ENCODE measurements at regions not wholly inside any gene's neighbourhood (a gene's known extent, or its start where the extent isn't known, plus 50 kb on each side); places are given as distances from the start of the nearest gene placed in this dataset.
A peak's percentile ranks its signal among the peaks of the same experiment; 100 is the strongest.

DNA sequence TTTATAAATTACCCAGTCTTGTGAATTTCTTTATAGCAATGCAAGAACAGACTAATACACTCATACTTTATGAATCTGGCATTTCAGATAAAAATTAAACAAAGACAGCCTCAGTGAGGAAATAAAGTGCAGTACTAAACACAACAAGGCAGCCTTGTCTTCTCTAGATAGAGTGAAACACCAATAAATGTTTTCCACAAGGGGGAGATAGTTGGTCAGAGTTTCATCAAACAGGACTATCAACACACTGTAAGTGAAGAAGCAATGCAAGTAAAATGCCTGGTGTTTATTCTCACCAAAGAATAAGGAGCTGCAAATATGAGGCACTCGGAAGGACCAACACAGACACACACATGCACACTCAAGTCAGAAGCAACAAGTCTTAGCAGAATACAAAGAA, 62.8 kb downstream of the FAM9B start:
- DNase-seq (ENCODE audit: low read depth in 2 of 3, low spot score in 2 of 3): peak in 2 of 3 donors; percentile 14 to 59

DNA sequence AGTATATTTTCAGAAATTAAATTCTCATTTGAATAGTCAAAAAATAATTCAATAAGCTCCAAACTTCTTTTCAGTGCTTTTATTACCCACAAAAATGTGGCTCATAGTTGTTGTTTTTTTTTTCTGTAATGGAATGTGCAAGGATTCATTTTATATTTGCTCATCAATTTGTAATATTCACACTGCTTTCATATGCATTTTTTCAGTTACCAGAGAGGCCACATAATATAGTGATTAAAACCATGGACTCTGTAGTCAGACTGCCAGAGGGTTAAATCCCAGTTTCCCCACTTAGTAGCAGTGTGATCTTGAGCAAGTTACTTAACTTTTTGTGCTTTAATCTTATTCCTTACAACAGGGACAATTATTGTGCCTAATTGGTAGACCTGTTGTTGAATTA, 64.5 kb downstream of the FAM9B start:
- DNase-seq (ENCODE audit: low read depth in 2 of 3, low spot score in 2 of 3): no peak

DNA sequence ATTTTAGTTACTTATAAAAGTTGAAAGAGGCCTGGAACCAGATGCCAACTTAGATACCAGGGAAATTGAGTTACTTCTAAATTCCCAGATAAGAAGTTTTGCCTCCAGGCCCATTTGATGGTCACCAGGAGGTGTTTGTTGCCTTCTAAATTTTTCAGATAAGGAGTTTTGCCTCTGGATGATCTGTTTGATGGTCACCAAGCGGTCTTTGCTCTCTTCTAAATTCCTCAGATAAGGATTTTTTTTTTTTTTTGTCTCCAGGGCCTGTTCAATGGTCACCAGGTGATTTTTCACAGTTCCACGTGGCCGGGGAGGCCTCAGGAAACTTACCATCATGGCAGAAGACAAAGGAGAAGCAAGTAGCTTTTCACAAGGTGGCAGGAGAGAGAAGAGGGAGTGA, 66.5 kb downstream of the FAM9B start:
- DNase-seq (ENCODE audit: low read depth in 2 of 3, low spot score in 2 of 3): no peak

DNA sequence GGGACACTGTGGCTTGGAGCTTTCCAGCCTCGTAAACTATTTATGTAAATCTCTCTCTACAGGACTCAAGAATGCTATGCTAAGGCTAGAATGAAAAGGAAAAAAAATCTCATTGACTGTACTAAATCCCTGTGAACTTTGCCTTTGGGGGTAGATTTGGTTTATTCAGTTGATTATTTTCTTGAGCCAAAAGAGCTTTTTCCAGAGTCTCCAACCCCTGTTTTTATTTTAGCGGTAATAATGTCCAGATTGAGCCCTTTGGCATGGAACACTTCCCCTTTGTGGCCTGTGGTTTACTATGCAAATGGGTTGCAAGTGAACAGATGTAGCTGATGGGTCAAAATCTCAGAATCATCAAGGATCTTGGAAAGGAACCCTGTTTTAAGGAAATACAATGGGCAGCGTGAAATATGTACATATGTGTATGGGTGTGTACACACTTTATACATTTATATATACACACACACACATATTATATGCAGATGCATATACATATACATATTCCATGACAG, 72.9 kb downstream of the FAM9B start:
- DNase-seq (ENCODE audit: low read depth in 2 of 3, low spot score in 2 of 3): peak in 1 of 3 donors; percentile 23

DNA sequence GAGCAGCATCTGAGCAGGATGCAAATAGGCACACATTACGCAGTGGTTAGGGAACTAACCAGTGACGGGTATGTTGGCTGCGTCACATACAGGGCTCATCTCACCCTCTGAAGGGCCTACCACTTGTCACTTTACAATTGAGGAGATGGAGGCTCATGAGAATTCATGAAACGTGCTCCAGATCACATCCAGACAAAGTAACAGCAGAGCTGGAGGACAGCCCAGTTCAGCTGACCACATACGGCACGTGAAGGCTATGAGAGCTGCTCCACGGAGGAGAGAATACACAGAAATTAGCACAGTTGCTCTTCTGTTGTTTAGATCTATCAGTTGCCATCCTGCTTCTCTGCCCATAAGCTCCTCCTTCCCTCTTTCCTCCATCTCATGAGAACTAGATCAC, 78.4 kb downstream of the FAM9B start:
- DNase-seq (ENCODE audit: low read depth in 2 of 3, low spot score in 2 of 3): no peak

DNA sequence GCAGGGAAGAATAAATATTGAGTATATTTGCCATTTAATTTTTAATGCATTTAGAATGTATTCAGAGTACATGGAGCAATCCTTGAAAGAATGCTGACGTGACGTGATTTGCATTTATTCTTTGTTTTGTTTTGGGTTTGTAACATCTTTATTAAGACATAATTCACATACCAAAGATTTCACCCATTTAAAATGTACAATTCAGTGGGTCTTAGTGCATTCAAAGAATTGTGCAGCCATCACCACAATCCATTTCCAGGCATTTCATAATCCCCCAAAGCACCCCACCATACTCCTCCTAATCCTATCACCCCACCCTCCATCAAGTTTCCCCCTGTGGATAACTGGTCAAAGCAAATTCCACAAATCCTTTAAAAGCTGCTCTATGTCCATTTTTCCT, 87.4 kb downstream of the FAM9B start:
- no peak for DNase-seq (ENCODE audit: low read depth in 2 of 3, low spot score in 2 of 3)

DNA sequence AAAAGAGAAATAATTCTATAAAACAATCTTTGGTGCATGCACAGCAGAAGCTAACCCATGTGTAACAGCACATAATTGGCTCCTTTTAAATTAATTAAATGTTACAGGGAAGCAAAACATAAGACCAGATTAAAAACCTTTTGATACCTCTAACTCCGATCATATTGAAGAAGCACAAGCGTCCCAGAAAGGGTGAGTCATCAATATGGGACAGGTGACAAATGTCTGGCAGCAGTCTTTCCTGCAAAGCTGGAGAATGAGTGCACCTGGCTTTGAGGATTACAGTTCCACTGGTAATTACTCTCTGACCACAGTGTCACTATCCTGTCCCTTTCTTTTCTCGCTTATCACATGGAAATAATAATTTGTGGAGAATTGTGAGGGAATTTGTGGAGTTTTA, 94.6 kb downstream of the FAM9B start:
- DNase-seq (ENCODE audit: low read depth in 2 of 3, low spot score in 2 of 3): no peak

DNA sequence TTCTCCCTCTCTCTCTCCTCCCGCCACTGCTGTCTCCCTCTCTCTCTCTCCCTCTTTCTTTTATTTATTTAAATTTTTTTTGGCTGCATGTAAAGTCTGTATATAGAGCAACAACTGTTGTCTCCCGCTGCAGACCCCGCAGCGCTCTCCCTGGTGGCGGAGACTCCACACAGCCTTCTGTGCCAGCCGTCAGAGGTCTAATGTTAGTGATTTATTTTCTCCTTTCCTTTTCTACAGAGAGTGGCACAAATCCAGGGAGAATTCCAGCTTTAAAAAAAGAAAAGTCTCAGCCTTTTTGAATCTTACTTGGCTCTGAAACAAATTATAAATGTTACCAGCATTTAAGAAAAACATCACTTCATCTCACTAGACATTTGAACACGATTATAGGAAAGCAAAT, 106.2 kb downstream of the FAM9B start:
- no peak for DNase-seq (ENCODE audit: low read depth in 2 of 3, low spot score in 2 of 3)

DNA sequence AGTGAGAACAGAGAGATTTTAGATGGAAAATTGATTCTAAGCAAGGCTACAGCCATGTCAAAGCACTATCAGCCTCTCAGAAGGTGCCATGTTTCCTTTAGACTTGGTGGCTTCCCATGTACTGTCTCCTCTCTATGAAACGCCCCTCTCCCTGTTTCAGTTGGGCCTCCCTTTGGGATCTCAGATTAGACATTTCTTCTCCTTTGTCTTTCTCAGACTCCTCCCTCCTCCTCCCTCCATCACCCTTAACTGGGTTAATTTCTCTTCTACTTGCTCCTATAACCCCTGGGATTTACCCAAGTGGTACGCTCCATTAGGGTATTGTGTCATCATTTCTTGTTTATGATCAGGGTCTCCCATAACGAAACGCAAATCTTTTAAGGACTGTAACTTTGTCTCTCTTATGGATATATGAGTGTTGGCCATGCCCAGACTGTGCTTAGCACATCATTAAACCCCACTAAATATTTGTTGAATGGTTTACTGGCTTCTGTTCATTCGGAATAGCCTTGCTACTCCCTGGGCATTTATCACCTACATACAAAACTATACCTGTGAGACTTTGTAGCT, 106.8 kb downstream of the FAM9B start:
- DNase-seq (ENCODE audit: low read depth in 2 of 3, low spot score in 2 of 3): no peak

DNA sequence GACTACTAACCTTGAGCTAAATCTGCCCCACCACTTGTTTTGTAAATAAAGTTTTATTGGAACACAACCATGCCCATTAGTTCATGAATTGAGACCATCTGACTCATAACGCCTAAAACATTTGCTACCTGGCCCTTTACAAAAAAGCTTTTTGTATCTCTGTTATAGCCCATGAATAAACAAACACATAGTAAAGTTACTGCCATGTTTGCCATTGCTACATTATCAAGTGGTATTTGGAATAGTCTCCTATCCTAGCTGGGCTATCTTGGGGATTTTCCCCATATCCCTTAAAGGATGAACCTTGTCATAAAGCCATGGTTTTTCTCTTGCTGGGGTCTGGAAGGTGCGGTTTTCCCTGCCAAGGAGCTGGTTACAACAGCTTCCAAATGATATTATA, 112.3 kb downstream of the FAM9B start:
- DNase-seq (ENCODE audit: low read depth in 2 of 3, low spot score in 2 of 3): no peak

DNA sequence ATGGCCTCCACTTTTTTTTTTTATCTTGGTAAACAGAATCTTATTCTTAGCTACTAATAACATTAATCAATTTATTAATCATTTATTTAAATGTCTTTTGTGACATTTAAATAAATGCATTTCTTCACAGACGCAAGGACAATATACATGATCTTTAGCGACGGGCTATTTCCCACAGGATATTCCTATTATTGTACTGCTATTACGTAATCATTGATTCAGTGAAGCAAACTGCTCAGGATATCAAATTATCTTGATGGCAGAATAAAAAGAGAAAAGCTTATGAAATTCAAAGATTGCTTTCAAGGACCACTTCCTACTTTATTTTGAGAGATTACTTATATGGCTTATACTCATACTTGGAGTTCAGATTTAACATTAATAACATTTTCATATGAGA, 114.1 kb downstream of the FAM9B start:
- no peak for DNase-seq (ENCODE audit: low read depth in 2 of 3, low spot score in 2 of 3)

DNA sequence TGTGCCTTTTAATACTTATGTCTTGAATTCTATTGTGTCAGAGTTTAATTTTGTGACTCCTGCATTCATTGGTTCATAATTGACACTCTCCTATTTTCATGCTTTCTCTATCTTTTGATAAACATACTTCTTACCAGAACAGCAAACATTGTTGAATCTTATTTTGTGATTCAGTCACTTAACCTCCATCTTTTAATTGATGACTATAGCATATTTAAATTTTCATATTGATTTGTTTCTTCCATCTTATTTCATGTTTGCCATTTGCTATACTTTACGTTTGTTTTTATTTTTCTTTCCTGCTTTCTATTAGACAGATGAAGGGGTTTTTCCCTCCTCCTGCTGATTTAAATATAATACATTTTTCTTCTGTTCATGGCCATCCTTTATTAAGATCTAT, 115.5 kb upstream of the FAM9A start:
- DNase-seq (ENCODE audit: low read depth in 2 of 3, low spot score in 2 of 3): no peak

DNA sequence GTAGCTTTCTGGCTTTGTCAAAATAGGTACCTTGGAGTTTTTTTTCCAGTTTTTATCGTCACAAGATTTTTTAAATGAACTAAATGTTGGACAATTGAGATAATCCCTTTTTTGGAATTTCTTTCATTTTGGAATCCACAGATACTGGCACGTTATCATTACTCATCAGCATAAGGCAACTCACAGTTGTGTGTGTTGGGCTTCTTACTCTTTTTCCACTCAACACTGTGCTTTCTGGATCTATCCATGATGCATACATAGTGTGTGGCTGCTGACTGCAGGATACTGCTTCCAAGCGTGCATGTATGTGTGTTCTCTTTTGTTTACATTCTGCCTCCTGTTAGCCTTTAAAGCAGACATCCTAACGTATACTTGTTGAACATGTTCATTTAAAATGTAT, 113.5 kb upstream of the FAM9A start:
- no peak for DNase-seq (ENCODE audit: low read depth in 2 of 3, low spot score in 2 of 3)

DNA sequence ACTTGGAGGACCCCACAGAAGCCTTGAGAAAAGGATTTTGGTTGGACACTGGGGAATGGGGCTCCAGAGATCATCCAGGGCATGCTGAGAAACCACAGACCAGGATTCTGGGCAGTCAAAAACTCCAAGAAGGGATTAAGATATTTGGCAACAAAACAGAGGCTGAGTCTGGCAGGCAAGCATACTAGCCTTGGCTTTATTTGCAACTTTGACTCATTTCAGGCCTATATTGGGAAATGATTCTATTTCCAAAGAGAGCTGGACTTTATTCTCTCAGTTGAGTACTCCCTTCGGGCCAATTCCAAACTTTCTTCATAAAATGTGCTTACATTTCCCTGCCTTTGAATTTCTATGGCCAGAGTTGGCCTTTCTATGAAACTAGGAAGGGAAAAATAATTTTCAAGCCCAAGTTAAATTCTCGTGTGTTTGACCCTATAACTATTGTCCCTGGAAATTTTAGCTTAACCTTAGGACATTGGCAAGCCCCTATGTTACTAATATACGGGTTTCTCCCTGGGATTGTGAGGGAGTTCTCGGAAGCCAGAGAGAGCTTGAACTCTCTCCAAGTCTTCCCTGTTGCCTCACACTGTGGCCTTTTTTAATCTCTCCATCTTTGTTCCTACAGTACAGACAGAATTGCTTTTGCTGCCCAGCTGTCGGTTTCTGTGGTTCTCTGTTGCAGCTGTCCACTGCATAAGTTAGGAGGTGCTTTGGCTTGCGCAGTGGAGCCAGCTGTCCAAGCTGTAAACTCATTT, 112.6 kb upstream of the FAM9A start:
- DNase-seq (ENCODE audit: low read depth in 2 of 3, low spot score in 2 of 3): no peak

DNA sequence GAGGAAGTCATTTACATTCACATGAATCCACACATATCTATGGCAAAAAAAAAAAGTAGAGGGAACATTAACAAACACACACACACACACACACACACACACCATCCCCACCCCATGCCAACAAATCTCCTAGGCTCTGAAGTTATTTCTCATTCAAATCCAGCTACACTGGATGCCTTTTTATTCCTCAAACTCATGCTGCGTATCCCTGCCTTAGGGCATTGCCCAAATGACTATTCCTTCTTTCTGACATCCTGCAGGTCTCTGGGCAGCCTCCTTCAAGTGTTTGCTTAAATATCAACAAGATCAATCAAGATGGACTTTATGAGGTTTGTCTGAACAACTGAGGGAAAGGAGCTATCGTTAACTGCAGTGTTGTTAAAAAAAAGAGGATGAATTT, 106.5 kb upstream of the FAM9A start:
- no peak for DNase-seq (ENCODE audit: low read depth in 2 of 3, low spot score in 2 of 3)

DNA sequence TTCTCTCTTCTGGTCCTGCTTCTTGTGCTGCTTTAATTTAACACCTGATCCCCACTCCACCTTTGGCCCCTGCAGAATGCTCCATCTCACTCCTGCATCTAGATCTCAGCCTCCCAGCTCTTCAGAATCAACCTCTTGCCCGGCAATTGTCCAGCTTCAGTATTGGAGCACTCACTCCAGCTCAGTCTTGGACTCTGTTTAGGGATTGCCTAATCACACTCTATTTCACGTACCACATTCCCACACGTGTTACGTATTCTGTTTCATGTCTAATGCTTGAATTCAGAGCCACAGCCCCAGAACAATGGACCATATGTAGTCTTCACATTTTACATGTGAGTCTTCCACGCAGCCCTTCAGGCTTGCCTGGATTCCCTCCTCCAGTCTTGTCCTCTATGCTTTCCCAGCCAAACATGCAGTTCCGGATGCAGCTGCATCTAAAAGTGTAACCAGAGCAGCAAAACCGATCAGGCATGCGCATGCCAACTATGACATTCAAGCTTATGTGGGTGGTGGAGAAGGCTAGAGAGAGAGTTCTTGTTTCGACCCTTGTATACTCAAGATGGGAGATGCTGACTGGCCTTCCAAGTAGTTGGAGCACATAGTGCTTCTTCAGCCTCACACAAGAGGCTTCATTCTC, 105.2 kb upstream of the FAM9A start:
- DNase-seq (ENCODE audit: low read depth in 2 of 3, low spot score in 2 of 3): no peak

DNA sequence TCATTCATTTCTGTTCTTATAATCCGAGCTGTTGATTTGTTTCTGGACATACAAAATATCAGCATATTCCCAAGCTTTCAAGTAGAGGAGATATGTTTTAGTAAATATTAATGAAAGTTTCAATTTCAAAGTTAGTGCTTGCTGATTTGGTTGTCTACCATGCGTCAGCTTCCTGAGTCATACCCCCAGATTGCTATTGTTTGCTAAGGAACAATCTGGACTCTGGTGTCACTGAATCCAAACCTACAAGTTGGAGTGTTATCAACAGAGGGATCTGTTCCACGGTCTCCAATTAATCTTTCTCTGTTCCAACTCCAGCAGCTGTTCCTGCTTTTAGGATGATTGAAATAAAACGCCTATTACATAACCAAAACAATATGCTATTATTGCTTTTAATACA, 96.1 kb upstream of the FAM9A start:
- no peak for DNase-seq (ENCODE audit: low read depth in 2 of 3, low spot score in 2 of 3)

DNA sequence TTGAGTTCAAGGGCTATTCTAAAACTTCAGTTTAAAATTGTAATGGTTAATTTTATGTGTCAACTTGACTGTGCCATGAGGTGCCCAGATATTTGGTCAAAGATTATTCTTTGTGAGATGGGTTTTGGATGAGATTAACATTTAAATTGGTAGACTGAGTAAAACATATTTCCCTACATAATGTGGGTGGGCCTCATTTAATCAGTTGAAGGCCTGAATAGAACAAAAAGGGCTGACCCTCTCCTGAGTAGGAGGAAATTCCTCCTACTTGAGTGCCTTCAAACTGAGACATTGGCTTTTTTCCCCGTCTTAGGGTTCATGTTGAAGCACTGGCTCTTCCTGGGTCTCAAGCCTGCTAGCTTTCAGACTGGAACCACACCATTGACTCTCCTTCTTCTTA, 89.6 kb upstream of the FAM9A start:
- no peak for DNase-seq (ENCODE audit: low read depth in 2 of 3, low spot score in 2 of 3)

DNA sequence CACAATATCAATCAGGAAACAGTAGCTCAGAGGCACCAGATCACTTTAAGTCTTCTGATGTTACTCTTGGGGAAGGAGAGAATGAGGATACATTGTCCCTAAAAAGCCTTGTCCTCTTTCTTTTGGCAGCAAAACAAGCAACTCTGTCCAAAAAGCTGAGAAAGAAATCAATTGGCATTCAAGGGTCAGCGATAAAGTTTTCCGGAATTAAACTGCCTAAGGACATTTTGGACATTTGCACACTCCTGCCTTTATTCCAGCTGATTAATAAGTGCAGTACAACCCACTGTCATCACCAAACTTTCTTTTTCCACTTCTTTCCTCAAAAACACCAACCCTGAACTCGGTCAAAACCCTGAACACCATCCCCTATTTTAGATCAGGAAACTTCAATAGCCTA, 85.8 kb upstream of the FAM9A start:
- no peak for DNase-seq (ENCODE audit: low read depth in 2 of 3, low spot score in 2 of 3)

DNA sequence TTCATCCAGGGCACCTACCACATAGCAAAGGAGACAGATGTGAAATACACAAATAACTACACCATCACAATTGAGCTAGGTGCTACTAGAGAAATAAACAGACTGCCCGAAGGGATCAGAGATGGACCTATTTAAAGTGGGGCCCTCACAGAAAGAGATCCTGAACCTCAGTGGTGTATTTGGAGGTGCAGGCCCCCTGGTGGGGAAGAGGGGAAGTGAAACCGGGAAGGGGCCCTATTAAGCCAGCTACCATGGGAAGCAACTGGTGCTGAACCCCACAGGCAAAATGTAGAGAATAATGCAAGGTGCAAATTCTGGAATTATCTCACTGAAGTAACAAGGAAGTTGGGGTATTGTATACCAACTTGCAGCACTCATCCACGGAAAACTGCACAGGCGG, 78.6 kb upstream of the FAM9A start:
- peak in 2 of 3 donors; percentile 3 to 10 for DNase-seq (ENCODE audit: low read depth in 2 of 3, low spot score in 2 of 3)

DNA sequence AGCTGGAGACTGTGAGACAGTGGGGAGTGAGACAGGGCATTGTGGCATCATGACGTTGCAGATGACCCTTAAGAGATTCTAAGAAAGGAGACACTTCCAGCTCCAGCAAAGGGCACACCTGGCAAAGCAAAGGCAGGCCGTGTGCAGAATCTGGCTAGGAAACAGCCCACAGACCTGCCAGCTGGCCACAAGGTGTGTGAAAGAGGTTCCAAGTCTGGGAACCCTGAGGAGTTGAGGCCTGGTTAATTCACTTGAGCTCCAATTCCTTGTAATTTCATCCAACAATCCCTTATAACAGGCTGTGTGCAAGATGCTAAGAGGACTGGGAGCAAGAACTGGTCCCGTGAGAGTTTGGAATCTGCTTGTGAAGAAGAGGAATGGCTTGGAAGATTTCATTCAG, 72.8 kb upstream of the FAM9A start:
- DNase-seq (ENCODE audit: low read depth in 2 of 3, low spot score in 2 of 3): no peak

DNA sequence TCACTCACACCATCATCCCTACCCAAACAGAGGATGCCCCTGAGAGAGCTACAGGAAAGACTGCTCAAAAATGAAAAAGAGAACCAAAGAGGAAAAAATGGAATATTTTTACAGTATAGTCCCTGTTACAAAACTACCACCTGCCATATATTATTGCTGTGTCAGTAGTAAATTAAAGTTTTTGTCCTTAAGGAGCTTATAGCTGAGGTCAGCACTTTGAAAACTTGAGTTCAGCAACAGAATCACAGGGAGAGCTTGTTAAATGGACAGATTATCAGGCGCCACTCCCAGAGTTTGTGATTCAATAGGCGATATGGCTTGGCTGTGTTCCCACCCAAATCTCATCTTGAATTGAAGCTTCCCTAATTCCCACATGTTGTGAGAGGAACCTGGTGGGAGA, 71.9 kb upstream of the FAM9A start:
- DNase-seq (ENCODE audit: low read depth in 2 of 3, low spot score in 2 of 3): no peak
